ENCODE measurements at regions not wholly inside any gene's neighbourhood (a gene's known extent, or its start where the extent isn't known, plus 50 kb on each side); places are given as distances from the start of the nearest gene placed in this dataset.

DNA sequence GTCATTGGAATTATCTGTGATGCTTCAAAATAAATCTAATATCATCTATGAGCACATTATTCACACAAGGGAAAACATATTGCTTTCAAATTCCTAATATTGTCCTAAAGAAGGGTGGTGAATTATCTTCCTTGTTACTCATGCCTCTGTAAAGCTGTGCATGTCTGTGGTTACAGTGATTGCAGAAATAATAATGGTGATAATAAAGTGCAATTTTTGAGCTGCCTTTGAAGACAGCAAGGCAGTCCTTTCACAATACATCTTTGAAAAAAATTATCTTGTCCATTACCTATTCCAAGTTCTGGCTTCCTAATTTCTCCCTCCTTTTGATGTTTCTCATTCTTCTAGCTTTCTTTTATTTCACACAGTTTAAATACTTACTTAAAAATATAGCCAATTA lies 442.1 kb upstream of the EYS start:
- TF ChIP-seq, protein P1, sequence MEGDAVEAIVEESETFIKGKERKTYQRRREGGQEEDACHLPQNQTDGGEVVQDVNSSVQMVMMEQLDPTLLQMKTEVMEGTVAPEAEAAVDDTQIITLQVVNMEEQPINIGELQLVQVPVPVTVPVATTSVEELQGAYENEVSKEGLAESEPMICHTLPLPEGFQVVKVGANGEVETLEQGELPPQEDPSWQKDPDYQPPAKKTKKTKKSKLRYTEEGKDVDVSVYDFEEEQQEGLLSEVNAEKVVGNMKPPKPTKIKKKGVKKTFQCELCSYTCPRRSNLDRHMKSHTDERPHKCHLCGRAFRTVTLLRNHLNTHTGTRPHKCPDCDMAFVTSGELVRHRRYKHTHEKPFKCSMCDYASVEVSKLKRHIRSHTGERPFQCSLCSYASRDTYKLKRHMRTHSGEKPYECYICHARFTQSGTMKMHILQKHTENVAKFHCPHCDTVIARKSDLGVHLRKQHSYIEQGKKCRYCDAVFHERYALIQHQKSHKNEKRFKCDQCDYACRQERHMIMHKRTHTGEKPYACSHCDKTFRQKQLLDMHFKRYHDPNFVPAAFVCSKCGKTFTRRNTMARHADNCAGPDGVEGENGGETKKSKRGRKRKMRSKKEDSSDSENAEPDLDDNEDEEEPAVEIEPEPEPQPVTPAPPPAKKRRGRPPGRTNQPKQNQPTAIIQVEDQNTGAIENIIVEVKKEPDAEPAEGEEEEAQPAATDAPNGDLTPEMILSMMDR (IDR thresholded peaks at IDR 0.05; ENCODE audit: extremely low read depth in 1 of 2, insufficient read depth in 1 of 2, low read depth in 1 of 2, low read length in 2 of 2) = no peak
- TF ChIP-seq JUN (IDR thresholded peaks at IDR 0.05; ENCODE audit: borderline replicate concordance, insufficient read depth, insufficient read length, low read depth) = no peak
- no peak for TF ChIP-seq EZH2 (IDR thresholded peaks at IDR 0.05; ENCODE audit: borderline replicate concordance, low read depth, low read length, severe bottlenecking)

All from endothelial cell of umbilical vein (primary cell).